Thoracic aorta (tissue), 2 donors: ENCODE measurements at regions not wholly inside any gene's neighbourhood (a gene's known extent, or its start where the extent isn't known, plus 50 kb on each side); places are given as distances from the start of the nearest gene placed in this dataset.

Source experiments
- ATAC-seq: fragments of 150-250 bp; one replicate; pipeline ENCODE4 v1.8.0; 2017; ENCODE audit warnings: low read depth; ENCODE audit not compliant: insufficient number of reproducible peaks, low FRiP score
- DNase-seq: peaks from one replicate; pipeline ENCODE4 v3.0.0-alpha.2; 2020; ENCODE audit warnings: low spot score
- H3K27ac ChIP-seq, 2 donors: fragments of 200-600 bp; sonication (generic); 1 replicate in 1 of 2; 2 replicates in 1 of 2; pipeline ENCODE4 v1.5.1; 2016; ENCODE audit warnings: mild to moderate bottlenecking in 2 of 2, moderate library complexity in 2 of 2
- H3K27me3 ChIP-seq: fragments of 200-600 bp; sonication (generic); replicated peaks from 2 replicates; pipeline ENCODE4 v1.6.0; 2016; ENCODE audit warnings: mild to moderate bottlenecking; ENCODE audit not compliant: insufficient read depth
- H3K36me3 ChIP-seq: fragments of 200-600 bp; sonication (generic); one replicate; pipeline ENCODE4 v1.5.1; 2016
- H3K4me1 ChIP-seq, 2 donors: fragments of 200-600 bp; sonication (generic); 1 replicate in 1 of 2; 2 replicates in 1 of 2; pipeline versions ENCODE4 v1.5.1 to v1.6.0; 2016; ENCODE audit warnings: low read depth in 2 of 2, mild to moderate bottlenecking in 1 of 2; ENCODE audit not compliant: control insufficient read depth in 1 of 2
- H3K4me3 ChIP-seq: fragments of 200-600 bp; sonication (generic); 2 replicates; pipeline ENCODE4 v1.5.1; 2016; ENCODE audit warnings: mild to moderate bottlenecking
- H3K9me3 ChIP-seq: fragments of 200-600 bp; sonication (generic); 2 replicates; pipeline ENCODE4 v1.5.1; 2016
- TF ChIP-seq, protein P1 (sequence below): fragments of 200-600 bp; sonication (generic); IDR thresholded peaks from one replicate; pipeline ENCODE4 v1.5.1; 2019; ENCODE audit warnings: antibody characterized with exemption

- Histone ChIP-seq H3K36me3 (no peaks in the 10 kb centered on the region), H3K27me3 (no peaks in the 10 kb centered on the region), H3K4me3 (no peak overlapping the region), H3K27ac (no peak overlapping the region), H3K9me3 (no peaks in the 10 kb centered on the region), H3K4me1 (peaks cover 0 to 9% of the 10 kb centered on the region in 2 donors)
- DNase-seq (no peak), ATAC-seq (no peak)
- TF ChIP-seq, protein P1, sequence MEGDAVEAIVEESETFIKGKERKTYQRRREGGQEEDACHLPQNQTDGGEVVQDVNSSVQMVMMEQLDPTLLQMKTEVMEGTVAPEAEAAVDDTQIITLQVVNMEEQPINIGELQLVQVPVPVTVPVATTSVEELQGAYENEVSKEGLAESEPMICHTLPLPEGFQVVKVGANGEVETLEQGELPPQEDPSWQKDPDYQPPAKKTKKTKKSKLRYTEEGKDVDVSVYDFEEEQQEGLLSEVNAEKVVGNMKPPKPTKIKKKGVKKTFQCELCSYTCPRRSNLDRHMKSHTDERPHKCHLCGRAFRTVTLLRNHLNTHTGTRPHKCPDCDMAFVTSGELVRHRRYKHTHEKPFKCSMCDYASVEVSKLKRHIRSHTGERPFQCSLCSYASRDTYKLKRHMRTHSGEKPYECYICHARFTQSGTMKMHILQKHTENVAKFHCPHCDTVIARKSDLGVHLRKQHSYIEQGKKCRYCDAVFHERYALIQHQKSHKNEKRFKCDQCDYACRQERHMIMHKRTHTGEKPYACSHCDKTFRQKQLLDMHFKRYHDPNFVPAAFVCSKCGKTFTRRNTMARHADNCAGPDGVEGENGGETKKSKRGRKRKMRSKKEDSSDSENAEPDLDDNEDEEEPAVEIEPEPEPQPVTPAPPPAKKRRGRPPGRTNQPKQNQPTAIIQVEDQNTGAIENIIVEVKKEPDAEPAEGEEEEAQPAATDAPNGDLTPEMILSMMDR: no peak
These were observed 53.8 kb downstream of the COX7C start for GRCh38 chr5:86671536-86671935.

DNA sequence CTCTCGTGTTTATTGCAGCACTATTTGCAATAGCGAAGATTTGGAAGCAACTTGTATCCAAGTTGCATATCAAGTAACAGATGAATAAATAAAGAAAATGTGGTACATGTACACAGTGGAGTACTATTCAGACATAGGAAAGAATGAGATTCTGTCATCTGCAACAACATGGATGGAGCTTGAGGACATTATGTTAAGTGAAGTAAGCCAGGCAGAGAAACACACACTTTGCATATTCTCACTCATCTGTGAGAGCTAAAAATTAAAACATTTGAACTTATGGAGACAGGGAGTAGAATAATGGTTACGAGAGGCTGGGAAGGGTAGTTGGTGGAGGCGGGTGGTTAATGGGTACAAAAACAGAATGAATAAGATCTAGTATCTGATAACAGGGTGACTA is 56.3 kb downstream of the COX7C start:
- no peak for ATAC-seq
- H3K27me3 ChIP-seq: no peaks in the 10 kb centered on the region
- TF ChIP-seq, protein P1: no peak
- no peaks in the 10 kb centered on the region for H3K9me3 ChIP-seq
- DNase-seq: no peak
- no peak overlapping the region for H3K27ac ChIP-seq
- peaks cover 0 to 18% of the 10 kb centered on the region in 2 donors for H3K4me1 ChIP-seq
- no peaks in the 10 kb centered on the region for H3K36me3 ChIP-seq
- no peak overlapping the region for H3K4me3 ChIP-seq

- DNase-seq (no peak), ATAC-seq (no peak)
- Histone ChIP-seq H3K27me3 (no peaks in the 10 kb centered on the region), H3K36me3 (no peaks in the 10 kb centered on the region), H3K4me1 (peaks cover 2 to 31% of the 10 kb centered on the region in 2 donors), H3K4me3 (no peak overlapping the region), H3K9me3 (no peaks in the 10 kb centered on the region), H3K27ac (no peak overlapping the region)
- TF ChIP-seq, protein P1: no peak
These were observed 57.6 kb downstream of the COX7C start for GRCh38 chr5:86675311-86675710.

DNA sequence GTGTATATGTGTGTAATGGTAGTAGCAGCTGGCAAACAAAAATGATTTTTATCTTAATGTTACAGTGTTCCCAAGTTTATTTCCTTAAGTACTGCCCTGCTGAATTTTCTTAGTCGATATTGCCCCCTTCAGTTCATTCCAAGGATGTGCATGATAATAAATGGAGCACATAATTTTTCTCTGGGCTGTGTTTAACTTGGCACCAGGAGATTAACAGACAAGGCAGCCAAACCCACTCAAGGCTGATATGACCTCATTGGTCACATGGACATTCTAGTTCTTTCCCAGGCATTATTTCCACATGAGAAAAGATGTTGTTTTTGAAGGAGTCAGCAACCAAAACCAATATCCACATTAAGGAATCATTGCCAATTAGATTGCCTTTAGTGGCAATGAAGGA is 61.8 kb downstream of the COX7C start:
- TF ChIP-seq, protein P1: peak; percentile 65
- Histone ChIP-seq H3K4me1 (peaks cover 5 to 31% of the 10 kb centered on the region in 2 donors), H3K27ac (peak overlapping the region; percentile 52 to 66), H3K4me3 (no peak overlapping the region), H3K27me3 (no peaks in the 10 kb centered on the region), H3K36me3 (no peaks in the 10 kb centered on the region), H3K9me3 (no peaks in the 10 kb centered on the region)
- ATAC-seq: peak; percentile 99
- peak; percentile 9 for DNase-seq

DNA sequence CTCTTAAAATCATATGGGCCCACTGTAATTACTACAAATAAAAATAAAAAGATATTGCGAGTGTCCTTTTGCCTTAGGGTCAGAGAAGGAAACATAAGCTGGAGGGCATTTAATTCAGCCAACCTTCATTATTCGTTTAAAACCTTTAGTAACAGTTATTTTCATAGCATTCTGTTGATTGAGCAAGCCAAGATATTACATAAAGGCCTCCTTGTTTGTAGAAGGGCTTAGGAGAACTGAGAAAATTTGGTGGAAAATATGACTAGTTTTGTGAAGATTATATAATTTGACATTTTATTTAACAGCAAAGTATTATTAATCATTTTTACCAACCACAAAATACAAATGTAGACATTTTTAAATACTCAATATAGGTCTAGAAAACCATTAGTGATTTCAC is 62.2 kb downstream of the COX7C start:
- Histone ChIP-seq H3K27ac (peak overlapping the region; percentile 52 to 66), H3K4me1 (peaks cover 5 to 30% of the 10 kb centered on the region in 2 donors), H3K4me3 (no peak overlapping the region), H3K36me3 (no peaks in the 10 kb centered on the region), H3K9me3 (no peaks in the 10 kb centered on the region), H3K27me3 (no peaks in the 10 kb centered on the region)
- ATAC-seq (no peak), DNase-seq (no peak)
- TF ChIP-seq, protein P1: no peak
